GM23338 (cell line): ENCODE measurements at regions not wholly inside any gene's neighbourhood (a gene's known extent, or its start where the extent isn't known, plus 50 kb on each side); places are given as distances from the start of the nearest gene placed in this dataset.

Source experiments
- ATAC-seq: fragments of 200-7000 bp; cut with Tn5 transposase; 3 replicates; pipeline ENCODE4 v1.9.1; 2020
- DNase-seq: peaks from one replicate; pipeline ENCODE4 v3.0.0-alpha.2; 2015; ENCODE audit warnings: low spot score
- H2AFZ ChIP-seq: fragments of 200-600 bp; sonication (generic); 2 replicates; pipeline ENCODE4 v1.8.0; 2016; ENCODE audit warnings: antibody characterized with exemption, mild to moderate bottlenecking, moderate library complexity
- H3F3A ChIP-seq: fragments of 200-600 bp; sonication (generic); replicated peaks from 2 replicates; pipeline ENCODE4 v1.8.0; 2017; ENCODE audit warnings: antibody characterized with exemption, mixed run types, low read depth
- H3K27ac ChIP-seq: fragments of 200-600 bp; sonication (generic); 2 replicates; pipeline ENCODE4 v1.6.1; 2016; ENCODE audit warnings: low read depth
- H3K27me3 ChIP-seq: fragments of 200-600 bp; sonication (generic); 2 replicates; pipeline ENCODE4 v1.8.0; 2016; ENCODE audit warnings: mild to moderate bottlenecking, mixed run types, moderate library complexity; ENCODE audit not compliant: insufficient read depth
- H3K36me3 ChIP-seq: fragments of 200-600 bp; sonication (generic); 2 replicates; pipeline ENCODE4 v1.8.0; 2016; ENCODE audit warnings: mild to moderate bottlenecking; ENCODE audit not compliant: insufficient read depth
- H3K4me1 ChIP-seq: fragments of 200-600 bp; sonication (generic); 2 replicates; pipeline ENCODE4 v1.8.0; 2016; ENCODE audit warnings: mild to moderate bottlenecking, moderate library complexity; ENCODE audit not compliant: insufficient read depth
- H3K4me2 ChIP-seq: fragments of 200-600 bp; sonication (generic); 2 replicates; pipeline ENCODE4 v1.7.1; 2017; ENCODE audit warnings: mixed run types
- H3K4me3 ChIP-seq: fragments of 200-600 bp; sonication (generic); 2 replicates; pipeline ENCODE4 v1.6.1; 2016; ENCODE audit warnings: mixed run types
- H3K79me2 ChIP-seq: fragments of 200-600 bp; sonication (generic); replicated peaks from 2 replicates; pipeline ENCODE4 v1.8.0; 2017; ENCODE audit warnings: mild to moderate bottlenecking; ENCODE audit not compliant: insufficient read depth
- H3K9me2 ChIP-seq: fragments of 200-600 bp; sonication (generic); 2 replicates; pipeline ENCODE4 v1.8.0; 2017; ENCODE audit not compliant: insufficient read depth
- H4K20me1 ChIP-seq: fragments of 200-600 bp; sonication (generic); replicated peaks from 2 replicates; pipeline ENCODE4 v1.8.0; 2017; ENCODE audit warnings: mild to moderate bottlenecking; ENCODE audit not compliant: insufficient read depth
- H3K27ac Mint-ChIP-seq: 2 replicates; pipeline ENCODE4 v1.8.0; 2020; ENCODE audit warnings: inconsistent platforms, mild to moderate bottlenecking, moderate library complexity, mixed read lengths
- H3K27me3 Mint-ChIP-seq: 3 replicates; pipeline ENCODE4 v1.8.0; 2022; ENCODE audit warnings: low read depth, mild to moderate bottlenecking, moderate library complexity, mixed read lengths, inconsistent platforms; ENCODE audit not compliant: insufficient read depth, poor library complexity
- H3K36me3 Mint-ChIP-seq: 3 replicates; pipeline ENCODE4 v1.8.0; 2021; ENCODE audit warnings: low read depth, mild to moderate bottlenecking, inconsistent platforms, moderate library complexity, mixed read lengths
- H3K4me1 Mint-ChIP-seq: 3 replicates; pipeline ENCODE4 v1.8.0; 2020; ENCODE audit warnings: mild to moderate bottlenecking, inconsistent platforms, mixed read lengths
- H3K4me3 Mint-ChIP-seq: 3 replicates; pipeline ENCODE4 v1.8.0; 2021; ENCODE audit warnings: moderate library complexity, mild to moderate bottlenecking, inconsistent platforms, mixed read lengths
- H3K9me3 Mint-ChIP-seq: 3 replicates; pipeline ENCODE4 v1.8.0; 2020; ENCODE audit warnings: moderate library complexity, mild to moderate bottlenecking, inconsistent platforms, mixed read lengths
- CREB1 ChIP-seq: fragments of 250-450 bp; sonication (Bioruptor Pico); IDR thresholded peaks from 2 replicates; pipeline ENCODE4 v1.5.0; 2020; ENCODE audit warnings: low read depth, mild to moderate bottlenecking, moderate library complexity
- EZH2 ChIP-seq: fragments of 200-600 bp; sonication (generic); IDR thresholded peaks from one replicate; pipeline ENCODE4 v1.8.0; 2017; ENCODE audit warnings: antibody characterized with exemption, mild to moderate bottlenecking, low read depth; ENCODE audit not compliant: unreplicated experiment
- EZH2phosphoT487 ChIP-seq: fragments of 200-600 bp; sonication (generic); IDR thresholded peaks from one replicate; pipeline ENCODE4 v1.8.1; 2018; ENCODE audit warnings: antibody characterized with exemption; ENCODE audit not compliant: unreplicated experiment
- JUNB ChIP-seq: IDR thresholded peaks from one replicate; pipeline ENCODE4 v1.6.1; 2016; ENCODE audit warnings: antibody characterized with exemption; ENCODE audit not compliant: unreplicated experiment
- NANOG ChIP-seq: IDR thresholded peaks from 2 replicates; pipeline ENCODE4 v1.6.1; 2016; ENCODE audit warnings: antibody characterized with exemption, borderline replicate concordance
- POLR2AphosphoS5 ChIP-seq: IDR thresholded peaks from 2 replicates; pipeline ENCODE4 v1.6.1; 2016; ENCODE audit warnings: antibody characterized with exemption, low read depth
- STAT1 ChIP-seq: IDR thresholded peaks from one replicate; pipeline ENCODE4 v1.6.1; 2016; ENCODE audit warnings: antibody characterized with exemption; ENCODE audit not compliant: unreplicated experiment
- ZNF114 ChIP-seq: fragments of 250-450 bp; sonication (Bioruptor Pico); IDR thresholded peaks from 2 replicates; pipeline ENCODE4 v1.5.0; 2020; ENCODE audit warnings: mild to moderate bottlenecking, moderate library complexity
- ZNF331 ChIP-seq: fragments of 250-450 bp; sonication (Bioruptor Pico); IDR thresholded peaks from 2 replicates; pipeline ENCODE4 v1.5.0; 2020; ENCODE audit warnings: low read depth, mild to moderate bottlenecking, moderate library complexity
- TF ChIP-seq, protein P1 (sequence below): fragments of 250-450 bp; sonication (Bioruptor Pico); IDR thresholded peaks from 2 replicates; pipeline ENCODE4 v1.5.0; 2020; ENCODE audit warnings: mild to moderate bottlenecking, moderate library complexity
- TF ChIP-seq, protein P2 (sequence below), 2 experiments: fragments of 200-600 bp in 1 of 2; sonication (generic) in 1 of 2; conservative IDR thresholded peaks; 2 replicates each; pipeline versions ENCODE4 v1.5.1 to v1.6.1; 2016 to 2017; ENCODE audit warnings: antibody characterized with exemption in 2 of 2, low read depth in 2 of 2, mild to moderate bottlenecking in 2 of 2, moderate library complexity in 1 of 2
- TF ChIP-seq, protein P3 (sequence below): IDR thresholded peaks from 2 replicates; pipeline ENCODE4 v1.6.1; 2016; ENCODE audit warnings: antibody characterized with exemption
- TF ChIP-seq, protein P4 (sequence below): IDR thresholded peaks from one replicate; pipeline ENCODE4 v1.6.1; 2018; ENCODE audit warnings: antibody characterized with exemption; ENCODE audit not compliant: unreplicated experiment

DNA sequence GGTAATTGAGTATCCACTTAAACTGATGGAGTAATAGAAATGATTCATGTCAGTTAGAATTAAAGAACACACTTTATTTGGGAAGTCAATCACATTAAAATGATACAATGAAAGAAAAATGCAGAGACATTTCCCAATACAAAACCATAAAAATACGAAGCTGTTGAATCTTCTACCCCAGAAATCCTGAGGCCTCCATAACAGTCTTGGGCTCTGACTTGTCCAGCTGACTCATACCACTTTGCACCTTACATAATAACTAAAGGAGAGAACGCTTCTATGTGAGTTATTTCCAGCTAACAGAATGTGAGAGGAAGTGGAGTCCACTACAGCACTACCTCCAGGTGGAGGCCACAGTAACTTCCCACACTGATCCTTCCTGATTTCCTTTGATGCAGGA lies 305.0 kb downstream of the MRPS30 start:
- no peak overlapping the region for H3K4me3 Mint-ChIP-seq
- H3F3A ChIP-seq, result no peaks in the 10 kb centered on the region
- H3K79me2 ChIP-seq, result no peaks in the 10 kb centered on the region
- peaks cover 41% of the 10 kb centered on the region for H3K4me1 ChIP-seq
- H3K36me3 ChIP-seq, result peaks cover 11% of the 10 kb centered on the region; the same call in 1 of the 2 replicates
- H3K27ac ChIP-seq, result no peak overlapping the region
- no peak overlapping the region for H3K27ac Mint-ChIP-seq
- H3K27me3 Mint-ChIP-seq, result peaks cover 5% of the 10 kb centered on the region
- H3K27me3 ChIP-seq, result no peaks in the 10 kb centered on the region
- no peak overlapping the region for H2AFZ ChIP-seq
- H3K4me1 Mint-ChIP-seq, result peaks cover 34% of the 10 kb centered on the region
- H4K20me1 ChIP-seq, result no peaks in the 10 kb centered on the region
- TF ChIP-seq, protein P1, sequence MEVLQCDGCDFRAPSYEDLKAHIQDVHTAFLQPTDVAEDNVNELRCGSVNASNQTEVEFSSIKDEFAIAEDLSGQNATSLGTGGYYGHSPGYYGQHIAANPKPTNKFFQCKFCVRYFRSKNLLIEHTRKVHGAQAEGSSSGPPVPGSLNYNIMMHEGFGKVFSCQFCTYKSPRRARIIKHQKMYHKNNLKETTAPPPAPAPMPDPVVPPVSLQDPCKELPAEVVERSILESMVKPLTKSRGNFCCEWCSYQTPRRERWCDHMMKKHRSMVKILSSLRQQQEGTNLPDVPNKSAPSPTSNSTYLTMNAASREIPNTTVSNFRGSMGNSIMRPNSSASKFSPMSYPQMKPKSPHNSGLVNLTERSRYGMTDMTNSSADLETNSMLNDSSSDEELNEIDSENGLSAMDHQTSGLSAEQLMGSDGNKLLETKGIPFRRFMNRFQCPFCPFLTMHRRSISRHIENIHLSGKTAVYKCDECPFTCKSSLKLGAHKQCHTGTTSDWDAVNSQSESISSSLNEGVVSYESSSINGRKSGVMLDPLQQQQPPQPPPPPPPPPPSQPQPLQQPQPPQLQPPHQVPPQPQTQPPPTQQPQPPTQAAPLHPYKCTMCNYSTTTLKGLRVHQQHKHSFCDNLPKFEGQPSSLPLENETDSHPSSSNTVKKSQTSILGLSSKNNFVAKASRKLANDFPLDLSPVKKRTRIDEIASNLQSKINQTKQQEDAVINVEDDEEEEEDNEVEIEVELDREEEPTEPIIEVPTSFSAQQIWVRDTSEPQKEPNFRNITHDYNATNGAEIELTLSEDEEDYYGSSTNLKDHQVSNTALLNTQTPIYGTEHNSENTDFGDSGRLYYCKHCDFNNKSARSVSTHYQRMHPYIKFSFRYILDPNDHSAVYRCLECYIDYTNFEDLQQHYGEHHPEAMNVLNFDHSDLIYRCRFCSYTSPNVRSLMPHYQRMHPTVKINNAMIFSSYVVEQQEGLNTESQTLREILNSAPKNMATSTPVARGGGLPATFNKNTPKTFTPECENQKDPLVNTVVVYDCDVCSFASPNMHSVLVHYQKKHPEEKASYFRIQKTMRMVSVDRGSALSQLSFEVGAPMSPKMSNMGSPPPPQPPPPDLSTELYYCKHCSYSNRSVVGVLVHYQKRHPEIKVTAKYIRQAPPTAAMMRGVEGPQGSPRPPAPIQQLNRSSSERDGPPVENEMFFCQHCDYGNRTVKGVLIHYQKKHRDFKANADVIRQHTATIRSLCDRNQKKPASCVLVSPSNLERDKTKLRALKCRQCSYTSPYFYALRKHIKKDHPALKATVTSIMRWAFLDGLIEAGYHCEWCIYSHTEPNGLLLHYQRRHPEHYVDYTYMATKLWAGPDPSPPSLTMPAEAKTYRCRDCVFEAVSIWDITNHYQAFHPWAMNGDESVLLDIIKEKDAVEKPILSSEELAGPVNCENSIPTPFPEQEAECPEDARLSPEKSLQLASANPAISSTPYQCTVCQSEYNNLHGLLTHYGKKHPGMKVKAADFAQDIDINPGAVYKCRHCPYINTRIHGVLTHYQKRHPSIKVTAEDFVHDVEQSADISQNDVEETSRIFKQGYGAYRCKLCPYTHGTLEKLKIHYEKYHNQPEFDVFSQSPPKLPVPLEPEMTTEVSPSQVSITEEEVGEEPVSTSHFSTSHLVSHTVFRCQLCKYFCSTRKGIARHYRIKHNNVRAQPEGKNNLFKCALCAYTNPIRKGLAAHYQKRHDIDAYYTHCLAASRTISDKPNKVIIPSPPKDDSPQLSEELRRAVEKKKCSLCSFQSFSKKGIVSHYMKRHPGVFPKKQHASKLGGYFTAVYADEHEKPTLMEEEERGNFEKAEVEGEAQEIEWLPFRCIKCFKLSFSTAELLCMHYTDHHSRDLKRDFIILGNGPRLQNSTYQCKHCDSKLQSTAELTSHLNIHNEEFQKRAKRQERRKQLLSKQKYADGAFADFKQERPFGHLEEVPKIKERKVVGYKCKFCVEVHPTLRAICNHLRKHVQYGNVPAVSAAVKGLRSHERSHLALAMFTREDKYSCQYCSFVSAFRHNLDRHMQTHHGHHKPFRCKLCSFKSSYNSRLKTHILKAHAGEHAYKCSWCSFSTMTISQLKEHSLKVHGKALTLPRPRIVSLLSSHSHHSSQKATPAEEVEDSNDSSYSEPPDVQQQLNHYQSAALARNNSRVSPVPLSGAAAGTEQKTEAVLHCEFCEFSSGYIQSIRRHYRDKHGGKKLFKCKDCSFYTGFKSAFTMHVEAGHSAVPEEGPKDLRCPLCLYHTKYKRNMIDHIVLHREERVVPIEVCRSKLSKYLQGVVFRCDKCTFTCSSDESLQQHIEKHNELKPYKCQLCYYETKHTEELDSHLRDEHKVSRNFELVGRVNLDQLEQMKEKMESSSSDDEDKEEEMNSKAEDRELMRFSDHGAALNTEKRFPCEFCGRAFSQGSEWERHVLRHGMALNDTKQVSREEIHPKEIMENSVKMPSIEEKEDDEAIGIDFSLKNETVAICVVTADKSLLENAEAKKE (CRISPR knock-in tag), result no peak
- no peak for TF ChIP-seq EZH2
- TF ChIP-seq ZNF331 (CRISPR knock-in tag), result no peak
- TF ChIP-seq, protein P2, sequence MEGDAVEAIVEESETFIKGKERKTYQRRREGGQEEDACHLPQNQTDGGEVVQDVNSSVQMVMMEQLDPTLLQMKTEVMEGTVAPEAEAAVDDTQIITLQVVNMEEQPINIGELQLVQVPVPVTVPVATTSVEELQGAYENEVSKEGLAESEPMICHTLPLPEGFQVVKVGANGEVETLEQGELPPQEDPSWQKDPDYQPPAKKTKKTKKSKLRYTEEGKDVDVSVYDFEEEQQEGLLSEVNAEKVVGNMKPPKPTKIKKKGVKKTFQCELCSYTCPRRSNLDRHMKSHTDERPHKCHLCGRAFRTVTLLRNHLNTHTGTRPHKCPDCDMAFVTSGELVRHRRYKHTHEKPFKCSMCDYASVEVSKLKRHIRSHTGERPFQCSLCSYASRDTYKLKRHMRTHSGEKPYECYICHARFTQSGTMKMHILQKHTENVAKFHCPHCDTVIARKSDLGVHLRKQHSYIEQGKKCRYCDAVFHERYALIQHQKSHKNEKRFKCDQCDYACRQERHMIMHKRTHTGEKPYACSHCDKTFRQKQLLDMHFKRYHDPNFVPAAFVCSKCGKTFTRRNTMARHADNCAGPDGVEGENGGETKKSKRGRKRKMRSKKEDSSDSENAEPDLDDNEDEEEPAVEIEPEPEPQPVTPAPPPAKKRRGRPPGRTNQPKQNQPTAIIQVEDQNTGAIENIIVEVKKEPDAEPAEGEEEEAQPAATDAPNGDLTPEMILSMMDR (conservative IDR thresholded peaks at IDR 0.05; ENCODE audit: low read depth in 2 of 2), result no peak
- no peak for TF ChIP-seq CREB1 (CRISPR knock-in tag)
- TF ChIP-seq ZNF114 (CRISPR knock-in tag), result no peak
- no peak for TF ChIP-seq POLR2AphosphoS5
- TF ChIP-seq, protein P3, sequence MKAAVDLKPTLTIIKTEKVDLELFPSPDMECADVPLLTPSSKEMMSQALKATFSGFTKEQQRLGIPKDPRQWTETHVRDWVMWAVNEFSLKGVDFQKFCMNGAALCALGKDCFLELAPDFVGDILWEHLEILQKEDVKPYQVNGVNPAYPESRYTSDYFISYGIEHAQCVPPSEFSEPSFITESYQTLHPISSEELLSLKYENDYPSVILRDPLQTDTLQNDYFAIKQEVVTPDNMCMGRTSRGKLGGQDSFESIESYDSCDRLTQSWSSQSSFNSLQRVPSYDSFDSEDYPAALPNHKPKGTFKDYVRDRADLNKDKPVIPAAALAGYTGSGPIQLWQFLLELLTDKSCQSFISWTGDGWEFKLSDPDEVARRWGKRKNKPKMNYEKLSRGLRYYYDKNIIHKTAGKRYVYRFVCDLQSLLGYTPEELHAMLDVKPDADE, result no peak
- no peak for TF ChIP-seq JUNB
- TF ChIP-seq, protein P4, sequence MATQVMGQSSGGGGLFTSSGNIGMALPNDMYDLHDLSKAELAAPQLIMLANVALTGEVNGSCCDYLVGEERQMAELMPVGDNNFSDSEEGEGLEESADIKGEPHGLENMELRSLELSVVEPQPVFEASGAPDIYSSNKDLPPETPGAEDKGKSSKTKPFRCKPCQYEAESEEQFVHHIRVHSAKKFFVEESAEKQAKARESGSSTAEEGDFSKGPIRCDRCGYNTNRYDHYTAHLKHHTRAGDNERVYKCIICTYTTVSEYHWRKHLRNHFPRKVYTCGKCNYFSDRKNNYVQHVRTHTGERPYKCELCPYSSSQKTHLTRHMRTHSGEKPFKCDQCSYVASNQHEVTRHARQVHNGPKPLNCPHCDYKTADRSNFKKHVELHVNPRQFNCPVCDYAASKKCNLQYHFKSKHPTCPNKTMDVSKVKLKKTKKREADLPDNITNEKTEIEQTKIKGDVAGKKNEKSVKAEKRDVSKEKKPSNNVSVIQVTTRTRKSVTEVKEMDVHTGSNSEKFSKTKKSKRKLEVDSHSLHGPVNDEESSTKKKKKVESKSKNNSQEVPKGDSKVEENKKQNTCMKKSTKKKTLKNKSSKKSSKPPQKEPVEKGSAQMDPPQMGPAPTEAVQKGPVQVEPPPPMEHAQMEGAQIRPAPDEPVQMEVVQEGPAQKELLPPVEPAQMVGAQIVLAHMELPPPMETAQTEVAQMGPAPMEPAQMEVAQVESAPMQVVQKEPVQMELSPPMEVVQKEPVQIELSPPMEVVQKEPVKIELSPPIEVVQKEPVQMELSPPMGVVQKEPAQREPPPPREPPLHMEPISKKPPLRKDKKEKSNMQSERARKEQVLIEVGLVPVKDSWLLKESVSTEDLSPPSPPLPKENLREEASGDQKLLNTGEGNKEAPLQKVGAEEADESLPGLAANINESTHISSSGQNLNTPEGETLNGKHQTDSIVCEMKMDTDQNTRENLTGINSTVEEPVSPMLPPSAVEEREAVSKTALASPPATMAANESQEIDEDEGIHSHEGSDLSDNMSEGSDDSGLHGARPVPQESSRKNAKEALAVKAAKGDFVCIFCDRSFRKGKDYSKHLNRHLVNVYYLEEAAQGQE, result no peak
- no peak for TF ChIP-seq NANOG
- TF ChIP-seq STAT1, result no peak
- no peak for TF ChIP-seq EZH2phosphoT487
- ATAC-seq (no peak), DNase-seq (no peak)
- H3K4me2 ChIP-seq, result no peak overlapping the region
- peaks cover 31% of the 10 kb centered on the region for H3K9me3 Mint-ChIP-seq
- H3K4me3 ChIP-seq, result no peak overlapping the region
- peaks cover under 1% of the 10 kb centered on the region; the same call in 1 of the 2 replicates for H3K9me2 ChIP-seq
- H3K36me3 Mint-ChIP-seq, result peaks cover 34% of the 10 kb centered on the region
